HepG2 (cell line): ENCODE measurements at regions not wholly inside any gene's neighbourhood (a gene's known extent, or its start where the extent isn't known, plus 50 kb on each side); places are given as distances from the start of the nearest gene placed in this dataset.

Source experiments
- ATAC-seq: fragments of 200-7000 bp; cut with Tn5 transposase; 3 replicates; pipeline ENCODE4 v1.9.1; 2020; ENCODE audit warnings: mild to moderate bottlenecking, moderate library complexity
- BruUV-seq: library from RNA; stranded (reverse); fragments of 400-500 nt; replicated peaks from 2 replicates; lab custom pipeline; 2021; lab: Mats Ljungman, UMichigan
- CTCF ChIA-PET: fragments of 300-600 bp; formaldehyde crosslinking; extraction: SDS; loops from one replicate; lab custom pipeline; 2021; ENCODE audit warnings: low total read pairs, inconsistent platforms, low intra/inter-chr PET ratio; lab: Yijun Ruan, JAX
- POLR2A ChIA-PET: fragments of 350-600 bp; sonication (Branson Sonifier 250); formaldehyde crosslinking; loops from one replicate; lab custom pipeline; 2020; ENCODE audit warnings: antibody characterized with exemption, inconsistent platforms; lab: Yijun Ruan, JAX
- DNase-seq: peaks from one replicate; pipeline ENCODE4 v3.0.0-alpha.2; 2015; ENCODE audit warnings: low spot score
- FAIRE-seq: peaks from 3 replicates; lab custom pipeline; 2011; peaks lifted over from hg19 to GRCh38; lab: Jason Lieb, UNC
- H2AFZ ChIP-seq: one replicate; pipeline ENCODE4 v1.6.1; 2011; ENCODE audit warnings: low read length, inconsistent platforms
- H3K27ac ChIP-seq: fragments of 300-600 bp; 3 replicates; pipeline ENCODE4 v1.8.0; 2011; ENCODE audit warnings: mixed run types, mild to moderate bottlenecking, mixed read lengths, low read length, inconsistent platforms; ENCODE audit not compliant: insufficient read depth; ENCODE audit errors: extremely low read length
- H3K27me3 ChIP-seq, 2 experiments: fragments of 200-600 bp in 1 of 2; 2 replicates in 1 of 2; 3 replicates in 1 of 2; pipeline versions ENCODE4 v1.6.0 to v1.8.0; 2011; ENCODE audit warnings: low read length in 2 of 2, mild to moderate bottlenecking in 2 of 2, moderate library complexity in 2 of 2, inconsistent platforms in 1 of 2; ENCODE audit not compliant: insufficient read depth in 2 of 2, control insufficient read depth in 1 of 2
- H3K36me3 ChIP-seq, 2 experiments: fragments of 200-600 bp in 1 of 2; replicated peaks in 1 of 2; 2 replicates in 1 of 2; 3 replicates in 1 of 2; pipeline versions ENCODE4 v1.5.1 to v1.8.0; 2011; ENCODE audit warnings: low read length in 2 of 2, inconsistent platforms in 1 of 2; ENCODE audit not compliant: insufficient read depth in 2 of 2, control insufficient read depth in 1 of 2
- H3K4me1 ChIP-seq: 2 replicates; pipeline ENCODE4 v1.5.1; 2012; ENCODE audit warnings: low read length, inconsistent platforms; ENCODE audit not compliant: insufficient read depth
- H3K4me2 ChIP-seq: 2 replicates; pipeline ENCODE4 v1.6.0; 2011; ENCODE audit warnings: low read depth, low read length, inconsistent platforms
- H3K4me3 ChIP-seq, 3 experiments: fragments of 200-600 bp in 1 of 3; sonication (generic), shearing (Covaris generic) in 1 of 3; replicated peaks in 1 of 3; 2 replicates each; pipeline ENCODE4 v1.5.1; 2011 to 2016; ENCODE audit warnings: low read length in 3 of 3, inconsistent platforms in 2 of 3, low read depth in 2 of 3, mild to moderate bottlenecking in 2 of 3, control low read depth in 1 of 3, mixed read lengths in 1 of 3; ENCODE audit not compliant: insufficient read depth in 1 of 3
- H3K79me2 ChIP-seq: one replicate; pipeline ENCODE4 v1.6.1; 2011; ENCODE audit warnings: low read length, inconsistent platforms; ENCODE audit not compliant: insufficient read depth
- H3K9ac ChIP-seq: 2 replicates; pipeline ENCODE4 v1.6.0; 2011; ENCODE audit warnings: mild to moderate bottlenecking, low read depth, low read length, inconsistent platforms; ENCODE audit not compliant: insufficient read depth
- H3K9me3 ChIP-seq: 2 replicates; pipeline ENCODE4 v1.5.1; 2012; ENCODE audit warnings: mild to moderate bottlenecking, low read length
- H4K20me1 ChIP-seq: 2 replicates; pipeline ENCODE4 v1.6.0; 2011; ENCODE audit warnings: inconsistent platforms, mild to moderate bottlenecking, low read length, moderate library complexity; ENCODE audit not compliant: insufficient read depth
- FOXJ3 ChIP-seq: sonication (generic); formaldehyde crosslinking; IDR thresholded peaks from 2 replicates; pipeline ENCODE4 v1.4.0; 2020; ENCODE audit warnings: missing genetic modification reagents, mild to moderate bottlenecking, borderline replicate concordance
- GTF2F1 ChIP-seq: fragments of 150-350 bp; IDR thresholded peaks from 2 replicates; pipeline ENCODE4 v1.6.1; 2014; ENCODE audit warnings: low read length
- MBD4 ChIP-seq: IDR thresholded peaks from 2 replicates; pipeline ENCODE4 v1.6.1; 2012; ENCODE audit warnings: low read length, inconsistent platforms, borderline replicate concordance
- TAF15 ChIP-seq: fragments of 200-400 bp; formaldehyde crosslinking; IDR thresholded peaks from one replicate; pipeline ENCODE4 v1.6.1; 2018; ENCODE audit warnings: mild to moderate bottlenecking, low read depth, low read length; ENCODE audit not compliant: poor library complexity, severe bottlenecking
- ZKSCAN8 ChIP-seq: IDR thresholded peaks from 2 replicates; pipeline ENCODE4 v1.6.1; 2016; ENCODE audit warnings: borderline replicate concordance, missing genetic modification reagents, missing compliant biosample characterization
- ZNF180 ChIP-seq: sonication (generic); formaldehyde crosslinking; IDR thresholded peaks from 2 replicates; pipeline ENCODE4 v1.4.0; 2020; ENCODE audit warnings: low read depth, missing genetic modification reagents, borderline replicate concordance
- ZNF460 ChIP-seq: sonication (generic); formaldehyde crosslinking; IDR thresholded peaks from 2 replicates; pipeline ENCODE4 v1.5.1; 2020; ENCODE audit warnings: missing genetic modification reagents, mild to moderate bottlenecking, borderline replicate concordance
- WGBS: methylation state at CpG from one replicate; pipeline ENCODE4 v1.1.6; 2017; ENCODE audit warnings: low lambda C conversion rate; 5-methylcytosine and 5-hydroxymethylcytosine counted together
- in situ Hi-C: cut with HindIII; loops from 2 replicates; pipeline ENCODE4 v1.10.0; 2017; ENCODE audit warnings: low pct_unique_long_range_greater_than_20kb; ENCODE audit not compliant: extremely low pct_ligation_motif_present
- intact Hi-C: fragments of 100-400 bp; cut with micrococcal nuclease; formaldehyde crosslinking; loops from one replicate; pipeline ENCODE4 v1.10.0; 2022; ENCODE audit not compliant: unreplicated experiment
- TF ChIP-seq, protein P1 (sequence below): sonication (generic); formaldehyde crosslinking; IDR thresholded peaks from 2 replicates; pipeline ENCODE4 v1.5.1; 2020; ENCODE audit warnings: missing genetic modification reagents, mild to moderate bottlenecking, borderline replicate concordance
- TF ChIP-seq, protein P2 (sequence below): sonication (generic); formaldehyde crosslinking; IDR thresholded peaks from 2 replicates; pipeline ENCODE4 v1.8.0; 2022; ENCODE audit warnings: mild to moderate bottlenecking, missing genetic modification reagents, borderline replicate concordance
- TF ChIP-seq, protein P3 (sequence below): sonication (generic); formaldehyde crosslinking; IDR thresholded peaks from 2 replicates; pipeline ENCODE4 v1.8.1; 2023; ENCODE audit warnings: mild to moderate bottlenecking, missing genetic modification reagents, borderline replicate concordance
- TF ChIP-seq, protein P4 (sequence below): sonication (generic); formaldehyde crosslinking; IDR thresholded peaks from 2 replicates; pipeline ENCODE4 v1.4.0; 2020; ENCODE audit warnings: mild to moderate bottlenecking, missing genetic modification reagents

DNA sequence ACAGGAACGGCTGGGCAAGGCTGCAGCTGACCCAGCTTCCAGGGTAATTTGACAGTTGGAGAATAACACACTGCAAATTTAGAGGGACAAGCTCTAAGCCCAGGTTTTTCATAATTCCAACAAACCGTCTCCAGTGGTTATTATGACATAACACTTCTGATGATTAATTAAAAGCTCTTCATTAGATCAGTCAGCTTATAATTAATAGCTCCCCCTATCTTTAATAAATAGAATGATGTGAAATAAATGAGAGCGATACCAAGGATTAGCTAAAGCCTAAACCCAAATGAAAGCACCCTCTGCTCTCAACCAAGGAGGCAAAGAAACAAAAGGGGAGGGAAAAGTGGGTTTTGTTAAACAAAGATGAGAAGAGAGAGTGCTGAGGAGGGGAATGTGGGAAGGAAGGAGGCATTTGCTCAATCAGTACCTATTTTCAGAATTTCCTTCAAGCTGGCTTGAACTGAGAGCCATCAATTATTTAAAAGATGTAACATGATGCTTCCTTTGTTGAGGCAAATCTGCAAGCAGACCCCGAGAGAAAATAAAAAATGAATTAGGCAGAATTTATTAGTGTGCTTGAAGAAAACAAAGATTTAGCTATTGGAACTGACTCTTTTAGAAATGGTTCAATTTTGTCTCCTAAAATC is 221.8 kb upstream of the ESRRG start (continued):
- TF ChIP-seq, protein P1, sequence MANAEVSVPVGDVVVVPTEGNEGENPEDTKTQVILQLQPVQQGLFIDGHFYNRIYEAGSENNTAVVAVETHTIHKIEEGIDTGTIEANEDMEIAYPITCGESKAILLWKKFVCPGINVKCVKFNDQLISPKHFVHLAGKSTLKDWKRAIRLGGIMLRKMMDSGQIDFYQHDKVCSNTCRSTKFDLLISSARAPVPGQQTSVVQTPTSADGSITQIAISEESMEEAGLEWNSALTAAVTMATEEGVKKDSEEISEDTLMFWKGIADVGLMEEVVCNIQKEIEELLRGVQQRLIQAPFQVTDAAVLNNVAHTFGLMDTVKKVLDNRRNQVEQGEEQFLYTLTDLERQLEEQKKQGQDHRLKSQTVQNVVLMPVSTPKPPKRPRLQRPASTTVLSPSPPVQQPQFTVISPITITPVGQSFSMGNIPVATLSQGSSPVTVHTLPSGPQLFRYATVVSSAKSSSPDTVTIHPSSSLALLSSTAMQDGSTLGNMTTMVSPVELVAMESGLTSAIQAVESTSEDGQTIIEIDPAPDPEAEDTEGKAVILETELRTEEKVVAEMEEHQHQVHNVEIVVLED (CRISPR knock-in tag), result no peak
- TF ChIP-seq, protein P2, sequence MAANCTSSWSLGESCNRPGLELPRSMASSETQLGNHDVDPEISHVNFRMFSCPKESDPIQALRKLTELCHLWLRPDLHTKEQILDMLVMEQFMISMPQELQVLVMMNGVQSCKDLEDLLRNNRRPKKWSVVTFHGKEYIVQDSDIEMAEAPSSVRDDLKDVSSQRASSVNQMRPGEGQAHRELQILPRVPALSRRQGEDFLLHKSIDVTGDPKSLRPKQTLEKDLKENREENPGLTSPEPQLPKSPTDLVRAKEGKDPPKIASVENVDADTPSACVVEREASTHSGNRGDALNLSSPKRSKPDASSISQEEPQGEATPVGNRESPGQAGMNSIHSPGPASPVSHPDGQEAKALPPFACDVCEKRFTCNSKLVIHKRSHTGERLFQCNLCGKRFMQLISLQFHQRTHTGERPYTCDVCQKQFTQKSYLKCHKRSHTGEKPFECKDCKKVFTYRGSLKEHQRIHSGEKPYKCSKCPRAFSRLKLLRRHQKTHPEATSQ (CRISPR knock-in tag), result no peak
- no peak for TF ChIP-seq FOXJ3 (CRISPR knock-in tag)
- no peak for TF ChIP-seq MBD4
- no peak for TF ChIP-seq TAF15
- TF ChIP-seq ZNF460 (CRISPR knock-in tag), result no peak
- TF ChIP-seq, all 625 proteins: peak for 0

DNA sequence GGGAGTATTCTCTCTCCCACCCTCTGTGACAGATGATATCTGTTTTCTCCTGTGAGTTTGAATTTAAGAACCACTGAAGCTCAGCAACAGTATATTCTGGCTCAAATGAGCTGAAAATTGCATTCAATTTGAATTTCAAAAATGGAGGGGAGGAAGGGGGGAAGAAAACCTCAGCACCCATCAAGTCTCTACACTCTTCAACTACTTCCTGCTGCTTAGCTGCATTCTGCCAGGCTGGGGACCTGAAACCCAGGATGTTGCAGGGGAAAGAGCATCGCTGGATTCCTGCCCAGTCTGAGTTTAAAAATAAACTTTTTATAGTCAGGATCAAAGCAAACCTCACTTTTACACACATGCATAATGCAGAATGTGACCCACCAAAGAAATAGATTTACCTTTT is 214.3 kb upstream of the ESRRG start:
- in situ Hi-C loops (no loop called here), intact Hi-C loops (no loop called here)
- Histone ChIP-seq H3K9me3 (no peaks in the 10 kb centered on the region), H3K36me3 (no peaks in the 10 kb centered on the region), H3K9ac (no peak overlapping the region), H3K79me2 (no peaks in the 10 kb centered on the region), H3K4me3 (no peak overlapping the region), H3K4me1 (no peaks in the 10 kb centered on the region), H2AFZ (no peak overlapping the region), H3K27me3 (no peaks in the 10 kb centered on the region), H3K4me2 (no peak overlapping the region), H3K27ac (no peak overlapping the region), H4K20me1 (no peaks in the 10 kb centered on the region)
- no peak for DNase-seq
- no peak for FAIRE-seq
- 11% methylated on average over 1 of the region's 1 CpG for WGBS
- ChIA-PET CTCF (no interaction called here), POLR2A (no interaction called here)
- BruUV-seq, result no TSS peak
- no peak for ATAC-seq
- TF ChIP-seq, protein P3, sequence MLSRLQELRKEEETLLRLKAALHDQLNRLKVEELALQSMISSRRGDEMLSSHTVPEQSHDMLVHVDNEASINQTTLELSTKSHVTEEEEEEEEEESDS (CRISPR knock-in tag), result no peak
- TF ChIP-seq ZKSCAN8 (CRISPR knock-in tag), result no peak
- TF ChIP-seq, protein P4, sequence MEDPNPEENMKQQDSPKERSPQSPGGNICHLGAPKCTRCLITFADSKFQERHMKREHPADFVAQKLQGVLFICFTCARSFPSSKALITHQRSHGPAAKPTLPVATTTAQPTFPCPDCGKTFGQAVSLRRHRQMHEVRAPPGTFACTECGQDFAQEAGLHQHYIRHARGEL (CRISPR knock-in tag), result no peak
- no peak for TF ChIP-seq ZNF180 (CRISPR knock-in tag)
- no peak for TF ChIP-seq GTF2F1
